22Rv1 (cell line): ENCODE measurements at regions not wholly inside any gene's neighbourhood (a gene's known extent, or its start where the extent isn't known, plus 50 kb on each side); places are given as distances from the start of the nearest gene placed in this dataset.

ENCODE experiments used
- ZFX ChIP-seq: fragments of 450-650 bp; IDR thresholded peaks from 2 replicates; pipeline ENCODE4 v1.6.1; 2017; ENCODE audit warnings: antibody characterized with exemption, borderline replicate concordance
- TF ChIP-seq, protein P1 (sequence below): fragments of 450-650 bp; IDR thresholded peaks from 2 replicates; pipeline ENCODE4 v1.5.1; 2017; ENCODE audit warnings: mild to moderate bottlenecking

DNA sequence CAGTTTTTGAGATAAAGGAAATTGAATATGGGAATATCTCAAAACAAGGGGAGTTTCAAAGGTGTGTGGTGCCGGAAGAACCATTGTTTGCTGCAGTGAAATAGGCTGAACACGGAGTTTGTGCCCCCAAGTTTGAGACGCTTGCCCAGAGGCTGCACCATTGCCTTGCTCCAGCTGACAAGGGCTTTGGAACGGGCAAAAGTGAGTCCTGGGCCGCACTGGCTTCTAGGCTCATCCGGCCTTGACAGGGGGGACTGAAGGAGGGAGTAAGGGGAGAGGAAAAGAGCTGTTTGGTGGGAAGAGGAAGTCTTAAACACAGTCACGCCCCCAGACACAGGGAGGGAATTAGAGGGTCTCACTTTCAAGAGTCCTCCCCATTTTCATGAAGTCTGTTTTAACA lies 269.9 kb downstream of the FAM43A start:
- TF ChIP-seq, protein P1, sequence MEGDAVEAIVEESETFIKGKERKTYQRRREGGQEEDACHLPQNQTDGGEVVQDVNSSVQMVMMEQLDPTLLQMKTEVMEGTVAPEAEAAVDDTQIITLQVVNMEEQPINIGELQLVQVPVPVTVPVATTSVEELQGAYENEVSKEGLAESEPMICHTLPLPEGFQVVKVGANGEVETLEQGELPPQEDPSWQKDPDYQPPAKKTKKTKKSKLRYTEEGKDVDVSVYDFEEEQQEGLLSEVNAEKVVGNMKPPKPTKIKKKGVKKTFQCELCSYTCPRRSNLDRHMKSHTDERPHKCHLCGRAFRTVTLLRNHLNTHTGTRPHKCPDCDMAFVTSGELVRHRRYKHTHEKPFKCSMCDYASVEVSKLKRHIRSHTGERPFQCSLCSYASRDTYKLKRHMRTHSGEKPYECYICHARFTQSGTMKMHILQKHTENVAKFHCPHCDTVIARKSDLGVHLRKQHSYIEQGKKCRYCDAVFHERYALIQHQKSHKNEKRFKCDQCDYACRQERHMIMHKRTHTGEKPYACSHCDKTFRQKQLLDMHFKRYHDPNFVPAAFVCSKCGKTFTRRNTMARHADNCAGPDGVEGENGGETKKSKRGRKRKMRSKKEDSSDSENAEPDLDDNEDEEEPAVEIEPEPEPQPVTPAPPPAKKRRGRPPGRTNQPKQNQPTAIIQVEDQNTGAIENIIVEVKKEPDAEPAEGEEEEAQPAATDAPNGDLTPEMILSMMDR: no peak
- no peak for TF ChIP-seq ZFX
